ENCODE measurements at regions not wholly inside any gene's neighbourhood (a gene's known extent, or its start where the extent isn't known, plus 50 kb on each side); places are given as distances from the start of the nearest gene placed in this dataset.

DNA sequence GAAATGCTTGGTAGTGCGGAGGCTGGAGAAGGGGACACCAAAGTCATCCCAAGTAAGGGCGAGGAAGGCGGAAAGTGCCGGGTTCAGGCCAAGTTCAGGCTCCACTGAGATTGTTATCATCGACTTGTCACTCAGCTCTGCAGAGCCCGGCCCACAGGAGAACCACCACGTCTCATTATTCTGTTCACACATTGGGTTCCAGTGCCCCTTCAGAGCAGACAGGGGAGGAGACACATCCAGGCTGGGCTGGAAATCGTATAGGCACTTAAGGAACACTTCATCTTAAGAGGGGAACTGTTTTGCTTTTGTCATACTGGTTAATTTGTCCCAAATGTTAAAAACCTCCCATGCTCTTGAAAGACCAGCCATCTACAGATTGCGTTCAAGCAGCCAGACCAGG lies 118.3 kb upstream of the ADAMTS18 start:
- no peak for DNase-seq (ENCODE audit: low read depth)

DNA sequence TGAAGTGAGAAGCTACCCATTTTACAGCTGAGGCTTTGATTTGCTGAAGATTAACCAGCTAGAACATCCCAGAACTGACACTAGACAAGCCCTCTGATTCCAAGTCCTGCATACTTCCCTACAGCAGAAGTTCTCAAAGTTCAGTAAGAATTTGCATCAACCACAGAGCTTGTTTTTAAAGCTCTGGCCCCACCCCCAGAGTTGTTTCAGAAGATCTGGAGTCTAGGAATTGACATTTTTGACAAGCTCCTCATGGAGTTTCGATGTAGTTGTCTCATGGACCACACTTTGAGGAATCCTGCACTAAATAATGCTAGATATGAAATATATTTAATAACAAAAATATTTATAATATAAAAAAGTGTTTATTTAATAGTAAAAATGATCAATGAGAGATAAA lies 120.3 kb upstream of the ADAMTS18 start:
- no peak for DNase-seq (ENCODE audit: low read depth)

DNA sequence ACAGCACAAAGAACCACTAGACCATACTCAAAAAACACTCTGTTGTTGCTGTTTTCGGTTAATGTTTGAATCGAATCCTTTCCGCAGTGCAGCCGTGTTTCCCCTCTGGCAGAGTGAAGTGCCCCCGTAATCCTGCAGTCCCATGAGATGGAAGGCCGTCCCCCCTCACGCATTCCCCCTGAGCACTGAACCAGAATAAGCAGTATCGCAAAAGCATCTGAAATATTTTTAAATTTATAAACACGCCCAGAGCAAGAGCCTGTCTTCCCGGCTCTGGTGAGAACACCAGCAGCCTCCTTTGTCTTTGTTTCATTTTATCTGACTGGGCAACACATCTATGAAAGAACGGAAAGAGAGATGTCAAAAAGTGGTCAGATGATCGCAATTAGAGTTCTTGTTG lies 121.0 kb upstream of the ADAMTS18 start:
- DNase-seq (ENCODE audit: low read depth), result no peak

DNA sequence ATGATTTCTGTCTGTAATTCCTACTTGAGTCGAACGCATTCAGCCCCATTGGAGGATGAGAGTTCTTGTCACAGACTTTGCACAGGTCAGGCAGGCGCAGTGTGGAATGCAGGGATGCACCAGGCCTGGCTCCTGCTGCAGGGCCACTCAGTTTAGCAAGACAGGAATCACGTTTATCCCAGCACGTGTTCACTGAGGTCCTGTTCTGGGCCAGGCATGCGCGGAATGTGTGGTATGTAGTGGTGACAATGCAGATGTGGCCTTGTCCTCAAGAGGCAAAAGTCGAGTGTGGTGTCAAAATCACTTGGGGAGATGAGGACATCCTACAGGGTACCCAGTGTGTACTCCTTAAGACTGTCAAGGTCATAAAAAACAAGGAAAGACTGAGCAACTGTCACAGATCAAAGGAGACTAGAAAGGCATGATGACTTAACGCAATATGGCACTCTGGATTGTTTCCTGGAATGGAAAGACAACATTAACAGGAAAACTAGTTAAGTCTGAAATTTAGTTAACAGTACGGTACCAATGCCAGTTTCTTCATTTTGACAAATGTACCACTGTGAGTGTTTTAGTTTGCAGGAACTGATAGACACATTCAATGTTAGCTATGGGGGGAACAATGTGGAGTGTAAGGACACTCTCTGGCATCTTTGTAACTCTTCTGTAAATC lies 121.5 kb upstream of the ADAMTS18 start:
- no peak for DNase-seq (ENCODE audit: low read depth)

DNA sequence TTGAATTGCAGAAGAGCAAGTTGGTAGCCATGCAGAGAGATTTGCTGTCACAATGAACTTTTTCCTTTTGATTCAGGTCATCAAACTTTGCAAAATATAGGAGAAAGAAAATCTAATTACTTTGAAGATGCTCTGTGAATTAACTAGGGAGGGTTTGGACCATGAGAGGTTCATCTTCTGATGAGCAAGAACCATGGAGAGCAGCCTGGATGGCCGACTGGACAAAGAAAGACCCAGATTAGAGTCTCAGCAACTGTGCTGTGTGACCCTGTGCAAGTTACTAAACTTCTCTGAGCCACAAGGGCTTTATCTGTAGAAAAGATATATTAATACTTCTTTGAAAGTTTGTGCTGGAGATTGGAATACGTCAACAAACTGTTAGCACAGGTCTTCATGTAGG lies 122.6 kb upstream of the ADAMTS18 start:
- no peak for DNase-seq (ENCODE audit: low read depth)

DNA sequence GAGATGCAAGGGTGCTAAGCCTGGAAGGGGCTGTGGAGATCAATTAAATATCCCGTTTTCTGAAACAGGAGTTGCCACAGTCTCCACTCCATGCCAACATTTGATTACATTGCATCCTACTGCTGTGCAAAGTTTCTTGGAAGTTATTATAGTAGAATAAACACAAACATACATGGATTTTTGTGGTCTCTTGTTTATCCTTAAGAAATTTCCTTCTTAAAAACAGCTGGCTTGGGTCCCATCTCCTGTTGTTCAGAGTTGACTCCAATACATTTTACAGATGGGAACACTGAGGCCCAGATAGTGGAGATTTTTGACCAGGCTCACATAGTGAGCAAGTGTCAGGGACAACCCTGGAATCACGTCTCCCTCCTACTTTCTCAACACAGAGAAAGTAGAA lies 124.0 kb upstream of the ADAMTS18 start:
- DNase-seq (ENCODE audit: low read depth), result no peak

DNA sequence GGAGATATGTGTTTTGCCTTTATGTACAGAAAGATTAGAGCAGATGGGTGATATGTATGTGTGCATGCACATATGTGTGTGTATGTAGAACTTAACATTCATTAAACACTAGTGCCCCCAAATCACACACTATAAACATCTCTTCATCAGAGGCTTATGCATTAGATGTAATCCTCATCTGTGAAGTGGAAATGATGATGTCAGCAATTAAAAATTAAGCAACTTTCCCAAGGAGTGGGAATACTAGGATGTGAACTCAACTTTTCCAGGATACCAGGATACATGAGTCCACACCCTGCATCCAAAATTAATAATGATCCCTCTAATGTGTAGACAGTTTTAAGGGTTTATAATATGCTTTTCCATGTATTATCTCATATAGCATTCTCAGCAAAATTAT lies 127.7 kb upstream of the ADAMTS18 start:
- no peak for DNase-seq (ENCODE audit: low read depth)

DNA sequence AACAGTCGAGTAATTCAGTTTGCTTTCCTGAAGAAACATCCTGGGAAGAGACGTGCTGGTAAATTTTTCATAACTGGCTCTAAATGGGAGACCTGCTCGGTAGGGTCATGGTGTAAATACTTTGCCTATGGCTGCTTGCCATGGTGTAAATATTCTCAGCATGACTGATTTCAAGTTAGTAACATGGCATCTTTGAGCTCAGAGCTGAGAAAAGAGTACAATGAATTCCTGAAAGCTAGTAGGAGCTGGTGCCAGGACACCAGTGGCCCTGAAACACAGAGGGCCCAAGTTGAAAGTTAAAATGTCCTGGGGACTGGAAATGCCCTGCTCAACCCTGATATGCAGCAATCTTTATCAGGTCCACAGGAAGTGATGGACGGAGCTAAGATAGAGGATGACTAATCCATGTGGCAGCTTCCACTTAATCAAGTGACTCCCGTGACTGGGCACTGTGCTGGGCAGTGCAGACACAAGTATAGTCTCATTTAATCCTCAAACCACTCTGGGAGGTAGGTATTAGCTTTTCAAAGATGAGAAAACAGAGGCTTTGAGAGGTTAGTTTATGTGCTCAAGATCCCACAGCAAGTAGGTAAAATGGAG lies 130.1 kb upstream of the ADAMTS18 start:
- DNase-seq (ENCODE audit: low read depth), result peak; percentile 26

DNA sequence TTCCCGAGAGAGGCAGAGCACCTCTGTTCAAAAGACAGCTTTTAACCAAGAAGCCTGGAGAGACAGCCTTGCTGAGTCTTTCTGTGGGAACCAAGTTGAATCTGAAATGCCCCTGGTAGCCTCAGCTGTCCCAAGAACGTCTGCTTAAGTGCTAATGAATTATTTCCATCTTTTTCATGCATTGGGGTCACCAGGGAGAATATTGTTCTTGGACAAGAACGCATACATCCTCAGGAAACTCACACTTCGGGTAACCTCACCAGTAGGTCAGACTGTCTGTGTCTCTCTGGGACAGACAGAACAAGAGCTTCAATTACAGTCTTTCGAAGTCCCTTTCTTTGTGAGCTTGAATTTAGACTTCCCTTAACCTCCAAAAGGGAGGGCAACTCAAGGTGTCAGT lies 134.6 kb upstream of the ADAMTS18 start:
- DNase-seq (ENCODE audit: low read depth), result no peak

DNA sequence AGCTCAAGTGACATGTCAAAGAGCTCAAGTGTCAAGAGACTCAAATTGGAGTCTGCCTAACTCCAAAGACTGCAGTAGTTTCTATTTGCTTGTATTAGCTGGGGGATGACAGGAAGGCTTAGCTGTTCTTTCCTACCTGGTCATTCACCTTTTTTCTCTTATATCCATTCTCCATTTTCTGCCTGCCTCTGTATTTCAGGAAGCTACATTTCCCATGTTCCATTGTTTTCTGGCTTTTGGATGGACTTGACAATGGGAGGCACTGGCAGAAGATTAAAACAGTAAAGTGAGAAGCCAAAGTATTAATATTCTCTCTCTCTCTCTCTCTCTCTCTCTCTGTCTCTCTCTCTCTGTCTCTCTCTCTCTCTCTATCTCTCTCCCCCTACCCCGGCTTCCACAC lies 135.7 kb upstream of the ADAMTS18 start:
- DNase-seq (ENCODE audit: low read depth), result no peak

DNA sequence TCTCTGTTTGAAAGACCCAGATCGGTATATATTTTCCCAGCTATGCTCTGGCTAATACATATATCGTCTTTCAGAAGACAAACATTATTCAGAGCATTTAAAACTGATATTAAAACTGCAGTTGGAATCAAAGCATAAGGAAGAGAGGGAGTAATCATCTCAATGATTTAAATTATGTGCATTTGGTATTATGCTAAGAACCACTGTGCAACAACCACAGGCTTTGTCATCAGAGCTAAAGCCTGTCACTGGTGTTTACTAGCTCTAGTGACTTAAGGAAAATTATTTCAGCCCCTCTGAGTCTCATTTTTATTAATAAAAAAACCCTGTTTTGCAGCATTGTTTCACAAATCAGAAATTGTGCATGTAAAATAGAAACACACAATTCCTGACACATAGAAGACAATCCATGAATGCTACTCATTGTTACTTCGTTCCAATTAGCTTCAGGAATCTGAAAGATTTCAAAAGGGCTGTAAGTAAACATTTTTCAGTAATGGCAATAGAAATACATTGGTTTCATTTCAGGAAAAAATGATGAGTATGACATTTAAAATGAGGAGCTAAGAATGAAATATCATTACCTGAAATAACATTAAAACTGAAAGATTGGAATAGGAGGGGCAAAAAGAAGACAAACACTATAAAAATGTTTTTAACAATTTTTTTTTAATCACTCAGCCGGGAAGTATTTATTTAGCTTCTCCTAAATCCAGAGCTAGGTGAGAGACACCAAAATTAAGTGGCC lies 136.5 kb upstream of the ADAMTS18 start:
- DNase-seq (ENCODE audit: low read depth), result no peak

DNA sequence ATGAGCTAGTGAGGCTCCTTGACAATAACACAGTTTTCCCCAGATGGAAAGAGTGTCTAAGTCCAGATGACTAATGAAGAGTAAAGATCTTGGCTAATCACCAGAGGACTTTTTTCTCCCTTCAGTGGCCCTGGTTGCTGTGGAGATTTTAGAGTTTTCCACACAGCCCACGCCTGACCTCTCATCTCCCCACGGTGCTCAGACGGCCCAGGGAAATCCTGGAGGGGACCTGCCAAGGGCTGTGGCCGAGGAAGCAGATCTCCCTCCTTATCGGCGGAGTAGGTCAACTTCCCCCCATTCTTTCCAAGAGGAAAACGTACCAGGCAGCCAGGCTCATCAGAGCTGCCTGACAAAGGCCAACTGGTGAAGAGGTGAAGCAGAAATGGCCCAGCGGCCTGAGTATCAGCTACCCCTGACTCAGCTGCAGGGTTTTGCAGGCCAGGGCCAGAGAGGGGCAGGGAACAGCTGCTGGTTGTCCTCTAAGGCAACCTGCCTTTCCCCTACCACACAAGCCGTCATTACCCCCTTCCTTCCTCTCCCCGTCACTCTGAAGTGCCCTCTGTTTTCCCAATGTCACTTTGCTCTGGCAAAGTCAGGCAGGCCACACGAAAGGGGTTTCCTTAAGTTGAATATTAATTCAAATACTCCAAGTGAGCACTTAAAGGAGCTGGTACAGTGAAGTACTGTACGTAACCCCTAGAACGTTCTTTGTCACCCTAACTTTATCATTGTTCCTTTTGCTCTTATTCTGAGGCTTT lies 140.2 kb upstream of the ADAMTS18 start:
- no peak for DNase-seq (ENCODE audit: low read depth)

DNA sequence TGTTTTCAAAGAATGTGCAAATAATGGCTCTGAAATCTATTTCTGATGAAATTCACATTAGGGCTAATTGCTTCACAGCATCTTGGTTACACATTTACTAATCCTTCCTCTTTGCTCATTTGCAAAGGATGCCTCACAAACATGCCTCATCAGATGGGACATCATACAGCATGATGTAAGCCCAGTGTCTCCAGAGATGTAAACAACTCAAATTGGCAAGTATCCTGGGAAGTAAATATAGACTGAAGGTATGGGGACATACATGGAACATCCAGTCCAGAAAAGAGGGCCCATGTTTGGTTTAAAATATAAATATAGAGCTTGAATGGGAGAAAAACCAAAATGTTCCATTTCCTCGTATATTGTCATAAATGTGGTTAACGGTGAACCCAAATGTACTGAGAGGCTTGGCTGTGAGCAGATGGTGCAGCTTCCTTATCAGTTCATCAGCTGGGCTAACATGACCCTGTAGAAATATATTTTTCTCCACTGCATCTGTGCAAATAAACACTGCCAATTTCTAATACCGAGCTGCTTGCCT lies 142.9 kb upstream of the NUDT7 start:
- no peak for DNase-seq (ENCODE audit: low read depth)

DNA sequence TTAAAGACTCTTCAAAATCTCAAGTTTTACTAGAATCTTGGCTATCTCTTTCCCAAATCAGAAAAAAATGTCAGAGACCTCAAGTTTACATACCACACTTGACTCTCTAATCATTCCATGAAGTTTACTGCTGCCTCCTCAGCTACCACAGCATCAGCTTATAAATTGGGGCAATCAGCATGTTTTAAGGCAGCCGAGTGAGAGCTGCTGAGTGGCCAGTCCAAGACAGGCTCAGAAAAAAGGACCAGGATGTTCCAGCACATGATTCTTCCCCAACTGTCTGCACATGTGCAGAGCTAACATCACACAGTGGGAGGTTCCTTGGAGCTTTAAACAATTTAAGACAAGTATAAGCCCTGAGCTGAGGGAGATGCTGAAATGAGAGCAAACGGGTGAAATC lies 140.6 kb upstream of the NUDT7 start:
- DNase-seq (ENCODE audit: low read depth), result no peak

DNA sequence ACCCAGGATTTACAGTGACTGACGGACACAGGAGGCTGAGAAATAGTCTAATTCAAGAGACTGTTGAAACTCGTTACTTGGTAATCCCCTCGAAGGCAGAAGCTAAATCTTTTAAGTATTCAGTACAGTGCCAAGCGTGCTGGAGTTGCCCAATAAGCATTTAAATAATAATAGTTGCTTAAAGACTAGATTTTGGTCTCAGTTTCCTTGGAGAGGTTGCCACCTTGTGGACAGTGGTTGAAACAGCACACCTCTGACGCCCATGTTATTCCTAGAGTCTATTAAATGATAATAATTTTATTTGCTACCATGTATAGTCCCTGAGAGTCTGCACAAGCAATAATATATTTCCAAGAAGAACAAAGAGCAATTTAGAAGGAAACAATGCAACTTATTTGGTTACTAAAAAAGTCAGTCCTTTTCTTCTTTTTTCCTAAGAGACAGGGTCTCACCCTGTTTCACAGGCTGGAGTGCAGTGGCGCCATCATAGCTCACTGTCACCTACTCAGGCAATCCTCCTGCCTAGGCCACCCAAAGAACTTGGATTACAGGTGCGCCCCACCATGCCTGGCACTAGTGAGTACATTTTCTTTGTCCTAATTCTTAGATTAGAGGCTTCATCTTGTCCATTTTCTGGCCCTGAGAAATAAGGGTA lies 138.0 kb upstream of the NUDT7 start:
- DNase-seq (ENCODE audit: low read depth), result peak; percentile 51

DNA sequence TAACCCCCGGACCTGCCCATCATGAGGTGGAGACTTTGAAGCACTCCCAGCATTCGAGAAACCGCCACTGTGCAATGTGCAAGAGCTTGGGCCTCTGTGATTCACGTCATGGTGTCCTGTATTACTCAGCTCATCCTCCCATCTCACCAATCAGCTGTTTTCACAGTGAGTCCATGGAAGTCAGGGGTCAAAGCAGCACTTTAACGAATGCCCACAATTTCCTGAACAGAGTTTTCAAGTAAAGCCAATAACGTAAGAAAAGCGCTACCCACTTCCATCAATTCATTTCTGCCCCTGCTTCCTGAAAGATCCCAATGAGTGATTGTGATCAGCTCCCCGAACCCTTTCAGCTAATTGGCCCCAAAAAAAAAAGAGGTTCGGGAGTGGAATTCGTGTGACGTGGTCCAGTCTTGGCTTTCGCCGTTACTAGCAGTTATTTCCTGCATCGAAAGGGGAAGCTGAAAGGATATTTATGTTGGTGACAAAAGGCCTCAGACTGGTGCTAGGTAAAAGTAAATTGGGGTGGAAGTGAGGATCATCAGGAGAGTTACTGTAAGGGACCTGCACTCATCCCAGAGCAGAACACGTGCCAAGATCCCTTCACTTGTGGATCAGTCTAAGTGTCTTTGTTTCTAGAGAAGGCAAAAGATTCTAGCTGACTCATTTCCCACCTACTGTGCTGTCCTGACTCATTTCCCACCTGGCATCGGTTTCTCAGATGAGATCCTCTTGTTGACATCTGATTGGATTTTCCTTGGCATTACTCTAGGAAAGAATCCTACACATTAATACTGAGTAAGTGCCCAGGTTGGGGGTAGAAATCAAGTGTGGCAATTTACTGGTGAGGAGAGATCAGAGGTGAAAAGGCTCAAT lies 136.7 kb upstream of the NUDT7 start:
- DNase-seq (ENCODE audit: low read depth), result peak; percentile 66

DNA sequence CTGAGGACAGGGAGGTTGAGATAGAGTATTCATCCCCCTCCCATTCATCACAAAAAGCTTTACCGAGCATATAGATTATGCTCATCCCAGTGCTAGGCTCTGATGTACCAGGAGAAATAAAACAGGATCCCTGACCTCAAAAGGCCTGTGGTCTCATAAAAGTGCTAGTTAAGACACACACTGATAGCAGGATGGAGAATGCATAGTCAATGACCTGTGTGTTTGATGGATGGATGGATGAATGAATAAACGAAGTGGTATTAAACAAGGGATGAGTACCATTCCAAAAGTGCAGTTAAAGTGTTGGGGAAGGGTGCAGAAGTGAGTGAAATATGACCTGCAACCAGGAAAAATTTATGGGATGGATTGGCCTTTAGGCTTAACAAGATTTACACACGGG lies 133.9 kb upstream of the NUDT7 start:
- no peak for DNase-seq (ENCODE audit: low read depth)

DNA sequence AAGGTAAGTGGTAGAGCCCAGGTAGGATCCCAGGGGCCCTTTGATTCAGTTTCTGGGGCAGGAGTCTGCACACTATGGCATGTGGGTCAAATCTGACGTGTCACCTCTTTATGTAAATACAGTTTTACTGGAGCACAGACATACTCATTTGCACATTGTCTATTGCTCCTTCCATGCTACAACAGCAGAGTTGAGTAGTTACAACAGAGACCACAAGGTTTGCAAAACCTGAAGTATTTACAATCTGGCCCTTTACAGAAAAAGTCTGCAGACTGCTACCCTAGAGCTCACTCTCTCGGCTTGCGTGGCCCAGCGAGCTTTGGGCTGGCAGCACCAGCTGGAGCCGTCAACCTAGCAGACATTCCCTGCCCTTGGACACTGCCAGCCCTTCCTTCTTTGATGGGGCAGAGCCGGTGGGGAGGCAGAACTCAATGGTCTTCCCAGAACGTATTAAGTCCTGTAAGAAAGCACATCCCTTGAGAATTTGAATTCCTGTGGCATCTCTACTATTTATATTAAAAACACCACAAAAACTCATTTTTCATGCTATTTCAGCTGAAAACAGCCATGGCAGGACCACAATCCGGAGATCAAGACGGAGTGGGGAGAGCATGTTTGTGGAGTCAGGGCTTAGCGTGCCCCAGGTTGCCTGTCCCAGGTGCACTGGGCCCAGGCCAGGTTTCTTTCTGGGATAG lies 133.1 kb upstream of the NUDT7 start:
- no peak for DNase-seq (ENCODE audit: low read depth)

DNA sequence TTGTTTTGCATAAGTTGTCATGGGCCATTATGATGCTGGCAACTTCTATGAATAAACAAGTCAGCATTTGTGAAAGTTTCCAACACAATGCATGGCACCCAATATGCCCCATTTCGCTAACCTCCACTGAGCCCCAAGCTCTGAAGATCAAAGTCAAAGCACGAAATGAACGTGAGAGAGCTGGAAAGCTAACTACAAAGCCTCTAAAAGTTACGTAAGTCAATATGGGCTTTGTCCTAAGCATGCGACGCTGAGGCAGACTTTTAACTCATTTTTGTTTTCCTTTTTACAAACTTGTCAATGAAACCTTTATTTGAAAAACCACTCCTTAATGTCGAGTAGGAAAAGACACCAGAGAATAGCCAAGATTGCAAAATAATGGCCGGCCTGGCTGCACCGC lies 131.6 kb upstream of the NUDT7 start:
- no peak for DNase-seq (ENCODE audit: low read depth)

DNA sequence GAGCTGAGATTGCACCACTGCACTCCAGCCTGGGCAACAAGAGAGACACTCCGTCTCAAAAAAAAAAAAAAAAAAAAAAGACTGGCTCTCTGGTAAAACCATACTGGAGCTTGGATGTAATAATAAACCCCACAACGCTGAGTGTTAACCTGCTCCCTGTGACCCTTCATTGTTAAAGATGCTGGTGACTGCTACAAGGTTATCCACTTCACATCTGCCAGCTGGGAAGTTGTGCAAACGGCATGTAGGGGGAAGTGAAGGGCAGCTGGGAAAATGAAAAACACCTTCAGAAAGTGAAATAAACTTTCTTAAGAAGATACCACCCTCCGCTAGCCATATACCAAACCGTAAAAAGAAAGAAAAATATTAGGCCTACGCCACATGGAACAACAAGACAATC lies 131.0 kb upstream of the NUDT7 start:
- no peak for DNase-seq (ENCODE audit: low read depth)
